Stimulated activated CD4-positive, alpha-beta T cell treated with anti-CD3 and anti-CD28 coated beads, Interleukin-4, amount 100 ng/mL, for 1 hour (primary cell): ENCODE measurements at regions not wholly inside any gene's neighbourhood (a gene's known extent, or its start where the extent isn't known, plus 50 kb on each side); places are given as distances from the start of the nearest gene placed in this dataset.
"Not testable (repeated sequence)": the region's sequence is repeated elsewhere in the genome, so short reads cannot be mapped to it uniquely, and the experiment has no call there.

Experiments used
- DNase-seq: peaks from one replicate; pipeline ENCODE4 v3.0.0-alpha.2; 2020

DNA sequence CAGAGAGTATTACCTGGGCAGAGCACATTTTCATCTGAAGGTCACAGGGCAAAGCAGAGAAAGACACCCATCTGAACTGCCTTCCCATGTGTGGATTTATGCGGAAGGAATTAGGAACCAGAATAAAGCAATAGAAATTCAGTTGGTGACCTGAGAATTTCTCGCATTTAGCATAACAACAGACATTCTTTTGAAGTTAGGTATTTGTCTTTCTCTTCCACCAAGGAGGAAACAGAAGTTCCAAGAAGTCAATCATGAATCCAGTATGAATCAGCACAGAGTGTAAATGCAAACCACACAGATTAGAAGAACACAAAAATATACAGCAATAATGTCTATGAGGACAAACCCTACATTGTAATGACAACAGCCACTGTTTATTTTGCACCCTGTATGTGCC is 515.2 kb upstream of the BRINP1 start:
- DNase-seq: no peak

DNA sequence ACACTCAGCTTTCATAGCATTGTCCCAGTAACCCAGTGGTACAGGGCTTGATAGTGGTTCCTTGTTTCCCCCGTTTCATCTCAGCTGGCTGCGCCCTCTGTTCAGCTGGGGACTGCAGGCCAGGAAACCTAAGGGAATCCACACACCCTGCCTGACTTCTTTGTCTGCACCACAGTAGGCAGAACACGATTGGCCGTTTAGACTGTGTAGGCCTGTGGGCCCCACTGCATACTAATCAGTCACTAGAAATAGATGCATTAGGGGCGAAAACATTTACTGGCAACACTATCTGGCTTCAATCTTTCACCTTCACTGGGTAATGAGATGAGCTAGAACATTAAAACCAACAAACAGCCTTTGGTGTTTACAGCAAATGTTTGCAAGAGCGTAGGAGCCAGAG is 512.7 kb upstream of the BRINP1 start:
- DNase-seq: no peak

DNA sequence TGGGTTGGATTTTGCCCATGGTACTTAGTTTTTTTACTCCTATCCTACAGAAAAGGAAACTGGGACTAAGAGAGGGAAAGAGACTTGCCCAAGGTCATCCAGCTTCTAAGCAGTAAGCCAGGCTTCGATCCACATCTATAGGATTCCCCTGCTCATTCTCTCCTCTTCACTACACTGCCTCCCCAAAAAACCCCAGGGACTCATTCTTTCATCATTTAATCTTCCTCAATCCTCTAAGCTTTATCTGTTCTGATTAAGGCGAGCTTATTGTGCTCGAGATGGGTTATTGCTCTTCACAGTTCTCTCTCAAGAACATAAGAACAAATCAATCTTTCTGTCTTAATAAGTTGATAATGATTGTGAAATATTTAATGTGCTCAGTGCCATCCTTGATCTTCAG is 511.1 kb upstream of the BRINP1 start:
- no peak for DNase-seq

DNA sequence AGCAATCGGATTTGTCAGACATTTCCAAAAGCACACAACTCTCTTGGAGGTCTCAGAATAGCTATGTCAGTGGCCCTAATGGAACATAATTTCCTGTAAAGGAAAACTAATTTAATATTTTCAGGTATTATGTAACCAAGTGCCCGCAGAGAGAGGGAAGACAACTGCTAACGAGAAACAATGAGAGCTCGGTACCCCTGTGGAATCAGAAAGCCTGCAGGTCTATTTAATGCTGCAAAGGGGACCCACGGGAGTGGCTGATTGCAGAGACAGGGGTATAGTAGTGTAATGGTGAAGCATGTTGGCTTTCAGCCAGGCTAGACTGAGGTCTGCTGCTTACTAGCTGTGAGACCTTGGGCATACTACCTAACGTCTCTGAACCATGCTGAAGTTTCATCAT is 508.1 kb upstream of the BRINP1 start:
- DNase-seq: no peak

DNA sequence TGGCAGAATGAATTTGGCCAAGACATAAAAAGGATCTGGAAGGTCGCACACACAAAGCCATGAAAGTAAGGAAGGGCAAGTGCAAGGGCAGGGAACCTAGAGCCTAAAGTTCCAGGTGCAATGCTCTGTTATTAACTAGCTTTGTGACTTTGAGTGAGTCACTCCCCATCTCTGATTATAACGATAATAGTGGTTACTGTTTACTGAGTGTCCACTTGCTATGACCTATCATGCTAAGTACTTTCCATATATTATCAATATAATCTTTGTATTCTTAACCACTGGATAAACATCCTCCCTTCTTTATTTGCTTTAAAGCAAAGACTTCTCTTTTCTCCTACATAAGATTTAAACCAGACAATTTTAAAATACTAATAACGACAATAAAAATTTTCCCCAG is 504.6 kb upstream of the BRINP1 start:
- DNase-seq: no peak

DNA sequence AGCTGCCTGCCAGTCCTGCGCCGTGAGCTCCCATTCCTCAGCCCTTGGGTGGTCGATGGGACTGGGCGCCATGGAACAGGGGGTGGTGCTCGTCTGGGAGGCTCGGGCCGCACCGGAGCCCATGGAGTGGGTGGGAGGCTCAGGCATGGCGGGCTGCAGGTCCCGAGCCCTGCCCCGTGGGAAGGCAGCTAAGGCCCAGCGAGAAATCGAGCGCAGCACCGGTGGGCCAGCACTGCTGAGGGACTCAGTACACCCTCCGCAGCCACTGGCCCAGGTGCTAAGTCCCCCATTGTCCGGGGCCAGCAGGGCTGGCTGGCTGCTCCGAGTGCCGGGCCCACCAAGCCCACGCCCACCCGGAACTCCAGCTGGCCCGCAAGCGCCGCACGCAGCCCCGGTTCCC is 501.0 kb upstream of the BRINP1 start:
- not testable (repeated sequence) for DNase-seq

DNA sequence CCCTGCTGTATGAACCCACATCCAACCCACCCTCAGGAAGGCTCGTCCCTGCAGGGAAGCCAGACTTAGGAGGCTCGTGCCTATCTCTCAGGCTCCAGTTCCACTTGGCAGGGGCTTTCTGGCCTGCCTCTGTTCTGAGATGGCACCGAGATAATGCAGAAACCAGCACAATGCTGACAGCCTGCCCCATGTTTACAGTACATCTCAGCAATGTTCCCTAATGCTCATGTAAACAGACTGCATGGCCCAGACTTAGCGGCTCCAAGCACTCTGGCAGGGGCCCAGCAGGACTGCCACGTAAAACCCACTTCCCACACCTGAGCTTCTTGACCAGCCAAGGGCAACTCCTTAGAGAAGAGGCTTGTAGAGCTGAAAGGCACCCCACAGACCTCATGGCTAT is 499.5 kb upstream of the BRINP1 start:
- DNase-seq: no peak

DNA sequence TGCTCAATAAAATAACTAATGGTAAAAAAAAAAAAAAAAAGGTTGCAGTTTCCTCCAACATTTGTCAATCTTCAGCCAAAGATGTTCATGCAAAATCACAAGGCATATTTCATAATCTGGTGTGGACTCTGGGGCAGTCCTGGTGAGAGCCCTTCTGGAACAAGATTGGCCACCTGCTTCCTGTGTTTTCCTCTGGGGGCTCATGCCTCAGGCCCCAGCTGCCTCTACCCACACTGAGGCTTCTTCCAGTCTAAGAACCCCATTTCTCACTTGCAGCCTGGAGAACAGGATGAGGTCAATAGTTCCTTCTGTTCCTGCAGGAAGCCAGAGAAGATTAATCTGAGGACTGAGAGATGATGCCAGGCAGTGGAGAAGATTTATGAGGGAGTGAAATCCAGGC is 492.6 kb upstream of the BRINP1 start:
- DNase-seq: no peak

DNA sequence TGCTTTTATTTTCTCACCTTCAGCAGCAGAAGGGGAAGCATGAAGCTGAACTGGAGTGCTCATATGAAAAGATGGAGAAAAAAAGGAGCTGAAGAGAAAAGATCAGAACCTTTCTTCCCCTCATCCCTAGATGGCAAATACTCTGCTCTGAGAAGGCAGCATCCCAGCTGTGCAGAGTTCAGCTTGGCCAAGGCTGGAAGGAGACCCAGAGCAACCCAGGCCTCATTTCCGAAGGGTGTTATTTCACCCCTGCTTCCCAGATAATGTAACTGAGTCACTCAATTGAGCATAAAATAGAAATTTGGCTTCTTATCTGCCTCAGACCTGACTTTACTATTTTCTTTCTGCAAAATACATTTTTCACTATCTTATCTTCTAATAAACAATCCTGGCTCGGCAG is 489.9 kb upstream of the BRINP1 start:
- DNase-seq: no peak

DNA sequence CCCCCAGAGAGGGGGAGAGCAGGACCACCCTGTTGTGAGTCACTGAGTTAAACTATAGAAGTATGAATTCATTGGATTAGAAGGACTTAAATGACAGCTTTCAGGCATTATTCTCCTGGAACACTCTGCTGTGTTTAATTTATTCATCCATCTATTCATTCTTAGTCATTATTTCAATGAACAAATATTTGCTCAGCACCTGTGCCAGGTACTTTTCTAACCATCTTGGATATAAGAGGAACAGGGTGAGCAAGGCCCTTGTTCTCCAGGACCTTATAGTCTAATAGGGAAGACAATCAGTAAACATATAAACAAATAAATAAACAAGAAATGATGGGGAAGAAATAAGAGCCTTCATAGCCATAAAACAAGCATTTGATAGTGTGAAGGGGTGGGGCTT is 483.9 kb upstream of the BRINP1 start:
- no peak for DNase-seq

DNA sequence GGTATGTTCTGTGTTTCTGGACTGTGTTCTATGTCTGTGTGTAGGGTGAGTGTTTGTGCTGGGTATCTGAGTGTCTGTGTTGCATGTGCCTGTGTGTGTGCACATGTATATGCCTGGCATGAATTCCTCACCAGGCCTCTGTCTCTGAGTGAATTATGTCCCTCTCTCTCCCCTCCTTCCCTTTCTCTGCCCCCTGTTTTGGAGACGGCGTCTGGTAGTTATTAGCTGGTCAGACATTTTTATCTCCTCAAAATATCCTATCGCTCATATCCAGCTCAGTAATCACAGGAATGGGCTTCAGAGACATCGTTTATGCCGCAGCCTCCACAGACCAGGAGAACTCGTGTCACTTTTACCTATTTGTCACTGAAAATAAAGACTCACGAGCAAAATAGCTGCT is 483.2 kb upstream of the BRINP1 start:
- DNase-seq: no peak

DNA sequence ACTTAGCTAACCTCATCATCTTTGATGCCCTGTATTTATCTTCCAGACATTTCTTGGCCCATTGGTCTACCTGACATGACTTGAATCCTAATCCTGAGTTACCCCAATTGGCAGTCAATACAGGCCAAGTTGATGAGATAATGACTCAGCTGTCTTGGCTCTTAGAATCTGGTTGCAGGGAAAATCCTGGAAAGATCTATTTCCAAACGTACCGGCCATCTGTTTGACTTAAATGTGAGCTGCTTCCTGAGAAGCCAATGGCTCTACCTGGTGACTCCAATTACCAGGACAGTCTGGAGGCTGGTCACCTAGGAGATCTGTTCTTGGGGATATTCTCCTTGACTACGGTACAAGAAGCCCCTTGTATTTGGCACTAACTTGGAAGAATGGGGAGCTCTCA is 475.2 kb upstream of the BRINP1 start:
- no peak for DNase-seq

DNA sequence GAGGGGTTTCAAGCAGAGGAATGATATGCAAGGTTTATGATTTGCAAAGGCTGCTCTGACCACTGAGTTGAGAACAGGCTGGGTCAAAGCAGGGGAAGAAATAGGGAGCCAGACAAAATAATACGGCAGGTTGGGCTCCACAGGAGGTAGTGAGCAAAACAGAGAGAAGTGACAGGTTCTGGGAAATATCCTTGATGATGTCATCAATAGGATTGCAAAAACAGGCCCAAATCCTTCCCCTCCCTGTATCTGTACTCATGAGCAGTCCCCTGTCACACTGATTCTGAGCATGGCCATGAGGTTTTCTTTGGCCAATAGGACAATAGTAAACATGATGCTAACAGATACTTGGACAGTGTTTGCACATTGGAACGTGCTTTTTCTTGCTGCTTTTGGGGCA is 471.8 kb upstream of the BRINP1 start:
- no peak for DNase-seq

DNA sequence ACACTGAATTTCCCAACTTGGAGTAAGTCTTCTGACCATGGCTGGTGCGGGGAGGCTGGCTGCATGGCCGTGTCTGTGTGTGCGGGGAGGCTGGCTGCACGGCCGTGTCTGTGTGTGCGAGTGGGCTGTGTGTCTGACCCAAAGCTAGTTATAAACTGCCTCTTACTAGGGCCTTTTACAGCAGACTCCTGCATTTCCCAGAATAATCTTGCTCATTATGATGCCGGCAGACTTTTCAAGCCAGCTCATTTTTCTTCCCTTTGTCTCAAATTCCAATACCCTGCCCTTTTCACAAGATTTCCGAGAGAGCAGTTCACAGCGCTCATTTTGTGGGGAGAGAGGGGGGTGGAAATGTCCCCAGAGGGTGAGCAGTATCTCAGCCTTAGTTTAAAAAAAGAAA is 470.7 kb upstream of the BRINP1 start:
- no peak for DNase-seq

DNA sequence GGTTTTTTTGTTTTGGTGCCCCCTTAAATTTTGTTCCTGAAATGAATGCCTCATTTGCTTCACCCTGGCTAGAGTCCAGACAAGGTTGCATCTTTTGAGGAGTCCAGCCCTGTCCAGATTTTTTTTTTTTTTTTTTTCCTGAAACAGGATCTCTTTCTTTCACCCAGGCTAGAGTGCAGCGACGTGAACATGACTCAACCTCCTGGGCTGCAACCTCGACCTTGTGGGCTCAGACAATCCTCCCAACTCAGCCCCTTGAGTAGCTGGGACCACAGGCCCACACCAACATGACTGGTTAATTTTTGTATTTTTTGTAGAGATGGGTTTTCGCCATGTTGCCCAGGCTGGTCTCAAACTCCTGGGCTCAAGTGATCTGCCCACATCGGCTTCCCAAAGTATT is 469.0 kb upstream of the BRINP1 start:
- DNase-seq: no peak

DNA sequence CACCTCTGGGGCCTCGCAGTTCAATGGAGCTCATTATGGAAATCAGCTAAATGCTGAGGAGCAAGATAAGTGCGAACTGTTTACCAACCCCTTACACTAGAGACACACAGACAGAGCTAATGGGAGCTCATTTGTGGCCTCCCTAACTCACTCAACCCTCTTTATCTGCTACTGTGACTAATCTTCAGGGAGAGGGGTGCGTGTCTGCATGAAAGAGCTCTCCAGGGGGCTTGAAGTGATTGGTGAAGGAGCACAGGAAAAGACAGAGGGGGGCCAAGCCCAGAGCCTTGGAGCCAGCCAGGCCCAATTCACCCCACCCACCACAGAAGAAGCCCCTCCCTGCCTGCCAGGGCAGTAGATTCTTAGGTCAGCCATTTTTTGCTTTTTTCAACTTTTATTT is 466.8 kb upstream of the BRINP1 start:
- DNase-seq: no peak

DNA sequence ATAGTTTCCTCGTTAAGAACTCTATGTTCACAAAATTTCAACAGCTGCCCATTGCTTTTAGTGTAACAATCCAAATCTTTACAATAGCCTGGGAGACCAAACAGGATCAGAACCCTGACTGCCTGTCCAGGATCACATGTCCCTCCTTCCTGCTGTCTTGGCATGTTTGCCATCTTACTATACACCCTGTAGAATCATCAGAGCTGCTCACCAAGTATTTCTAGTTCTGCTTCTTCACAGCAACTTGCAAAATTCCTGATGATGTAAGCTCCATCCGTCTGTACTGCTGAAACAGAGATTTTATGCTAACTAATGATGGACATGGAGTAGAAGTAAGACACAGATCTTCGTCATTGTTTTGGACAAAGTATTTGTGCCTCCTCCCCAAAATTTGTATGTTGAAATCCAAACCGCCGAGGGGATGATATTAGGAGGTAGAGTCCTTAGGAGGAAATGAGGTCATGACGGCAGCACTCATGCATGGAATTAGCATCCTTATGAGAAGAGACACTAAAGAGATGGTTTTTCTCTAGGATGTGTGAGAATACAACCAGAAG is 464.9 kb upstream of the BRINP1 start:
- no peak for DNase-seq

DNA sequence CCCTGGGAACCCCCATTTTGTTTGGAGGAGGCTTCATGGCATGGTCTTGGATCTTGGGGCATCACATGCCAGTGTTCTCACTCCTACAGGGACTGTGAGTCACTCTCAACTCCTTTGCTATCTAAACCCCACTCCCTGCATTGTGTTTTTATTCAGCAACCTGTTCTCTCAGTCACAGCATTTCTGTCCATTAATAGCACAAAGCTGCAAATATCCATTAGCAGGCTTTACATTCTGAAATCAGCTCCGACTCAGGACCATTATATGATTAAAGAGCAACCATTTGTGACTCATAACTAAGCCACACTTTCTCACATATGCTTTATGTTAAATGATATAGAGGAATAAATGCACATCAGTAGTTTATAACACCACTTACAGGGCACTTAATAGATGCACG is 462.1 kb upstream of the BRINP1 start:
- no peak for DNase-seq

DNA sequence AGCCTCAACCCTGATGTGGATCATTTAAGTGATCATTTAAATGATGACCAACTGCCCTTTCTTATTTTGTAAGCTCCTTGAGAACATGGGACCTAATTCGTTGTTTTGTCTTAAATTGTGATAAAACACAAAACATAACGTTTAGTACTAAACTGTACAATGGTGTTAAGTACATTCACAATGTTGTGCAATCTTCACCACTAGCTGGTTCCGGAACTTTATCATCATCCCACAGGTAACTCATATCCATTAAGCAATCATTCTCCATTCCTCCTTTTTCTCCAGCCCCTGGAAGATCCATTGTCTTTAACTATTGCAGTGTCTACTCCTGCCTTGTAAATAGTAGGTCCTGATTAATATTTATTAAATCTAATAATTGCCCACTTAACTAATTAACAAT is 460.5 kb upstream of the BRINP1 start:
- no peak for DNase-seq

DNA sequence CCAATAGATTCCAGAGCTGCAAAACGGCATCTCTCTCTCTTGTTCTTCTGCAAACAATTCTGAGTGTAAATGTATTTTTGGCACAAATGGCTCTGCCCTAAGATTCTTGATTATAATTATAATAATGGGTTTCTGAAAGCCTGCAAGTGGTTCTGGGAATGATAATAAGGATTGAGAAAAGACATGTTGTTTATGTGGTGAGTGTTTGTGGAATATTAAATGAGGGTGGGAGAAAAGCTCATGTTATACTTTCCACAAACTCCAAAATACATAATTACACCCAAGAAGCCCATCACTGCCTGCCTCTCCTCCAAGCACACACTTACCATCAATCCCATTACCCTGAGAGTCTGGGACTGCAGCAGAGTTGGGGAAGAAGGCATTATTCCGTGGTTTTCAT is 460.0 kb upstream of the BRINP1 start:
- no peak for DNase-seq

DNA sequence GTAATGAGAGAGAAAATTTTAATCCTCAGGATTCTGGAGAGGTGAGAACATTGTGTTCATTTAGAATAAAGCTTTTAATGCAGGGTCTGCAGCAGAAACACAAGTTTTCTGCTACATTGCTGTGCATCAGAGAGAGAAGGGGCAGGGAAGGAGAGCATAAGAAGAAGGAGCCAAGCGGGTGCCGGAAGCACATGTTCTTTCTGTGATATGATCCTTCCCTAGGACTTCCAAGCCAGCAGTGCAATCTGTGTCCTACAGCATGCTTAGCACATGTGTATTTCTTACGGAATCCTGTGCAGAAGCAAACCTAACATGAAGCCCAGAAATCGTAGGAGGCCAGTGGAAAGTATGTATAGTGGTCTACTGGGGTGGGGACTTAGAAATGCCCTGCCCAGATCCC is 458.3 kb upstream of the BRINP1 start:
- no peak for DNase-seq

DNA sequence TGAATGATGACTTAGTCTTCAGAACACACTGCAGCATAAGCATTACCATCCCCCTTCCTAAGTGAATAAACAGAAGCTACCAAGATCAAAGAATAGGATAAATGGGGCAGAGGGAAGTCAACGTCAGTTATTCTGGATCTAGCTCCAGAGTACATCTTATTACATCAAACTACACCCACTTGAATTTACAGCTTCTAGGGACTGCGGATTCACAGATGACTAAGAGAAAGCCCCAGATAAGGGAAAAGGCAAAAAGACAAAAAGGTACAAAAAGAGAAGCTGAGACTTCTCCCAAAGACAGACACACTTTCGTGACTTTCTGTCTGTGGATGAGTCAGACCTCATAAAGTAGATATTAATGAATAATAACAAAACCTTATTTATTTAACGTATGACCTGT is 457.9 kb upstream of the BRINP1 start:
- no peak for DNase-seq

DNA sequence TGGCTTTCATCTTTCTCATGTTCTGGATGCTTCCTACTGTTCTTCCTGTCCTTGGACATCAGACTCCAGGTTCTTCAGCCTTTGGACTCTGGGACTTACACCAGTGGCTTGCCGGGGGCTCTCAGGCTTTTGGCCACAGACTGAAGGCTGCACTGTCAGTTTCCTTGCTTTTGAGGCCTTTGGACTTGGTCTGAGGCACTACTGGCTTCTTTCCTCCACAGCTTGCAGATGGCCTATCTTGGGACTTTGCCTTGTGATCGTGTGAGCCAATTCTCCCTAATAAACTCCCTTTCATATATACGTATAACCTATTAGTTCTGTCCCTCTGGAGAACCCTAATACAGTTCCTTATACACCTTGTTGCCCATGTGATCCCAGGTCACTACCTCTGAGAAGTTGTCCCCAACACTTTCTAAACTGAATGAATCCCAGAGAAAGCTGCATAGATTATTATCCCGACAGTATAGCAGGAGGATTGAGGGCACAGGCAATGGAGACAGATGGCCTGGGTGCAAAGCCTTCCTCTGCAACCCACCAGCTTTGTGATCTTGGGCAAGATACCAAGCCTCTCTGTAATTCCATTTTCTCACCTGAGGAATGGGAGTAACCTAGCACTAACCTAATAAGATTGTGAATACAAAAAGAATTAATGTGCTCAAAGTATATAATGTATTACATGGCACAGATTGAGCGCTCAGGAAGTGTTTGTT is 449.6 kb upstream of the BRINP1 start:
- DNase-seq: no peak

DNA sequence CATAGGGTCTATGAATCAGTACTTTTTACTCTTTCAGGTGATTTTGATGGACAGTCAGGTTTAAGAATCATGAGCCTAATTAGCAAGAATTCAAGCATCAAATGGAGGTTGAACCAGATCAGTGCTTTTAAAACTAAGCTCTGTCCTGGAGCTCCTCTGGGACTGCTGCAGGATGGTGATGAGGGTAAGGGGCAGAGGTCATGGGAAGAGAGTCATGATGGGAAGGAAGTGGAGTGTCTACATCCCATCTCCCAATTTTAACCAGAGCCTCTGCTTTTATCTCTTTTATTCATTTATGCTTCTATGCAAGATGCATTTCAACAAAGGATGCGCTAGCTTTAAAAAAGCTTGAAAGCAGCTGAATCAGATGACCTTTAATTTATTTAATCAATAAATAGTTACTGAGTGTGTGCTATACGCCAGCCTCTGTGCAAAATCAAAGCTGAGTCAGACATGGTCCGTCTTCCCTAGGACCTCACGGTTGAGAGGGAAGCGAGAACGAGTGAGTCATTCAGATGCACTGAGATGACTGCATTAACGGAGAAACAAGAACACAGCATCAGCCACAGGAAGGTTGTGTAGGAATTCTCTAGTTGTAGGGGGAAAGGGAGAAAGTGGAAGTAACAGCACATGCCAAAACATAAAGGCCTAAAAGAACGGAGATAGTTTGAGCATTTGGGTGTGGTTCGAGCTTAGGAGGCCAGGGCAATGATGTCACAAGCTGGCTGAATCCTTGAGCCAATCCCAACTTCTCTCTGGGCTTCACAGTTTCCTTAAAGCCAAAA is 441.6 kb upstream of the BRINP1 start:
- no peak for DNase-seq

DNA sequence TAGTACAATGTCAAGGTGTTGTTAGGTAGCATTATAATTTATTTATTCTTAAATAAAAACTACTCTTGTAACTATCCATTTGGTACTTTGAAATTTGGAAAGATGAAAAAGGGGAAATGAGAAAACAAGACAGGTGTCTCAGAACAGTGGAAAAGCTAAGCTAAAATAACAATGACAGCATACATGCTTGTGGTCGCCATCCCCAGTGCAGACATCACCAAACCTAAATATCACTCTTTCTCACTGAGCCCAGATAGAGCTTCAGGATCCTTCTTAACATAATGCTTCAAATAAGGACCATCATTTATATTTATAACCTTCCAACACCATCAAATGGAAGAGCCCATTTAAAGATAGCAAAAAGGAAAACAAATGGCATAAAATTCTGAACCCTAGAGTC is 434.4 kb upstream of the BRINP1 start:
- no peak for DNase-seq
